GM18508 (cell line): ENCODE measurements at regions not wholly inside any gene's neighbourhood (a gene's known extent, or its start where the extent isn't known, plus 50 kb on each side); places are given as distances from the start of the nearest gene placed in this dataset.

Experiments
- ATAC-seq: cut with Tn5 transposase; IDR thresholded peaks from one replicate; pipeline ENCODE4 v1.9.1; 2021; ENCODE audit warnings: moderate number of reproducible peaks; ENCODE audit not compliant: insufficient read depth, unreplicated experiment

GRCh38 chr2:129747500-129748125 lies 231.9 kb upstream of the RAB6C start:
- no peak for ATAC-seq

- ATAC-seq, result no peak
These were observed 231.2 kb upstream of the RAB6C start for GRCh38 chr2:129748250-129748649.

- no peak for ATAC-seq
These were observed 230.8 kb upstream of the RAB6C start for GRCh38 chr2:129748653-129749052.

GRCh38 chr2:129751409-129751808 lies 228.1 kb upstream of the RAB6C start:
- ATAC-seq, result no peak

GRCh38 chr2:129752176-129752575 lies 227.3 kb upstream of the RAB6C start:
- ATAC-seq, result no peak

GRCh38 chr2:129752686-129753085 lies 226.8 kb upstream of the RAB6C start:
- ATAC-seq, result no peak

- no peak for ATAC-seq
These were observed 226.2 kb upstream of the RAB6C start for GRCh38 chr2:129753261-129753660.

GRCh38 chr2:129754421-129754820 lies 225.0 kb upstream of the RAB6C start:
- no peak for ATAC-seq

GRCh38 chr2:129754831-129755230 lies 224.6 kb upstream of the RAB6C start:
- ATAC-seq, result no peak

- no peak for ATAC-seq
These were observed 223.7 kb upstream of the RAB6C start for GRCh38 chr2:129755786-129756185.

- ATAC-seq, result no peak
These were observed 223.2 kb upstream of the RAB6C start for GRCh38 chr2:129756276-129756675.

- no peak for ATAC-seq
These were observed 222.0 kb upstream of the RAB6C start for GRCh38 chr2:129757366-129757914.

- ATAC-seq, result no peak
These were observed 221.3 kb upstream of the RAB6C start for GRCh38 chr2:129757915-129758783.

GRCh38 chr2:129758784-129759471 lies 220.5 kb upstream of the RAB6C start:
- no peak for ATAC-seq

- no peak for ATAC-seq
These were observed 219.9 kb upstream of the RAB6C start for GRCh38 chr2:129759472-129760010.

GRCh38 chr2:129760669-129761068 lies 218.8 kb upstream of the RAB6C start:
- no peak for ATAC-seq

- no peak for ATAC-seq
These were observed 217.9 kb upstream of the RAB6C start for GRCh38 chr2:129761569-129762021.

GRCh38 chr2:129762386-129763189 lies 216.9 kb upstream of the RAB6C start:
- ATAC-seq, result no peak

- ATAC-seq, result no peak
These were observed 216.1 kb upstream of the RAB6C start for GRCh38 chr2:129763190-129763846.
